Putamen (tissue), 1 donor: ENCODE measurements at regions not wholly inside any gene's neighbourhood (a gene's known extent, or its start where the extent isn't known, plus 50 kb on each side); places are given as distances from the start of the nearest gene placed in this dataset.
"Not testable (repeated sequence)": the region's sequence is repeated elsewhere in the genome, so short reads cannot be mapped to it uniquely, and the experiment has no call there.

Source experiments
- DNase-seq: peaks from one replicate; pipeline ENCODE4 v3.0.0-alpha.2; 2016; ENCODE audit warnings: low spot score

DNA sequence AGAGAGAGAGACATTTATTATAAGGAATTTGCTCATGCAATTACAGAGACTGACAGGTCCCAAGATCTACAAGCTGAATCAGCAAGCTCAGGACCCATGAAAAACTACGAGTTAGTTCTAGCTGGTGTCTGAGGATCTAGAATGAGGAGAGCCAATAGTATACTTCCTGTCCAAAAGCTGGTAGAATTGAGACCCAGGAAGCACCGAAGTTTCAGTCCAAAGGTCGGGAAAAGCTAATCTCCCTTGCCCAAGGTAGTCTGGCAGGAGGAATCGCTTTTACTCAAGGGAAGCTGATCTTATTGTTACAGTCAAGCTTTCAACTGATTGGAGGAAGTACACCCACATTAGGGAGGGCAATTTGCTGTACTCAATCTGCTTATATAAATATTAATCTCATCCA, 389.6 kb downstream of the ADCYAP1 start:
- no peak for DNase-seq

DNA sequence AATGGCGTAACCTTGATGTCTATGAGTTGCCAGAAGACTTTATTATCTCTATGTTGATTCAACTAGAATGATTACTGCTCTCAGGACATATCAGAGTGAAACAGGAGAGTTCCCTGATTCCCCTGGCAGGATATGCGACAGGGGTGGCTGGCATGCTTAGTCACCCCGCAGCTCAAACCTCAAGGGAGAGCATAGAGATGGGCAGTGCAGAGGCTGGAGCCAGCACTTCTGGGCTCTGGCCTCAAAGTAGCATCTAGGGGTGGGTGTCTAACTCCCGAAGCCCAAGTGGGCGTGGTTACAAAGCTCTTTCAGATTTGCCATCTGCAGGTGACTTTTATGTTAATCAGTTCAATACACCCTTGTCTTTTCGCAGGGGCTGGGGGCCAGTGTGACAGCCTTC, 391.6 kb downstream of the ADCYAP1 start:
- DNase-seq: no peak

DNA sequence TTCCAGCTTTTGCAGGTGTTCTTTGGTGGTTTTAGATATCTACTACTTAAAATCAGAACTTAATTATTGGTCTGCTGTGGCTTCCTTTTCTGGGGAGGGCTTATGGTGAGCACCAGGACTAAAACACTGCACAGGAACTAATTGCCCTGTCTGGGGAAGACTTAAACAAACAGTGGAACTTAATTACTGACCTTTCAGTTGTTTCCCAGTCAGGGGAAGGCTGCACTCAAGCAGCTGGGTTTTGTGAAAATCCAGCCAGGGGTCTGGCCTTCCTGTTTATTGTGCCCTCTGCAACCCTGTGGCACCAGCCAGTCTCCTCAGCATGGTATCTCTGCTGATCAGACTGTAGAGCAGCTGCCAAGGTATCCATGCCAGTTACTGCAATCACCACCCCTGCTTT, 398.2 kb downstream of the ADCYAP1 start:
- DNase-seq: no peak

DNA sequence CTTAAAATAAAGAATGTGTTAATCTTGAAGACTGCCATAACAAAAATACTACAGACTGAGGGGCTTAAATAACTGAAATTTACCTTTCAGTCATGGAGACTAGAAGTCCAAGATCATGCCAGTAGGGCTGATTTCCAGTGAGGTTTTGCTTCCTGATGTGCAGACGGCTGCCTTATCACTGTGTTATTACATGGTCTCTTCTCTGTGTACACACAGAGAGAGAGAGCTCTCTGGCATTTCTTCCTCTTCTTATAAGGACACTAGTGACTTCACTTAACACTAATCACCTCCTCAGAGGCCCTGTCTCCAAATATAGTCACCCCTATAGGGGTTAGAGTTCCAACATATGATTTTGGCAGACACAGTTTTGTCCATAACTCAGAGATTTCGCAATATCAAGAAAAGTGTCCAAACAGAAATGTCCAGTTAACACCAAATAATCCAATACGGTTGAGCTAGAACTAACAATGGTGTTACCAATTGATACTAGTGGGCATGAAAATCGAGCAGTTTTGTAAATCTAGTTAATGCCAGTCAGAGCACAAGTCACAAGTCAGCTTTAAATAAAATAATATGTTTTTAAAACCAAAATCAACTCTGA, 399.8 kb downstream of the ADCYAP1 start:
- DNase-seq: no peak

DNA sequence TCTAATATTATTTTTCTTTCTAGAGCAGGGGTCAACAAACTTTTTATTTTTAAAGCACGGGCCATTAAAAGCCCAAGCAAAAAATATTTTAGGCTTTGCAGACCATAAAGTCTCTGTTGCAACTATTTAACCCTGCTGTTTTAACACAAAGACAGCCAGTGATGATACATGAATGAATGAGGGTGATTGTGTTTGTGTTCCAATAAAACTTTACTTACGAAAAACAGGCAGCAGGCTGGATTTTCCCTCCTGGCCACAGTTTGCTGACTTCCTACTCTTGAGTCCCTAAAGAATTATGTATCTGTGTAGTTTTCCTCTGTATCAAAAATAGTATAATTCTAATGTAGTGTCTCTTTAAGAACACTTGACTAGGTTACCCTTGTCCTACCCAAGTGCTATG, 402.0 kb downstream of the ADCYAP1 start:
- DNase-seq: no peak

DNA sequence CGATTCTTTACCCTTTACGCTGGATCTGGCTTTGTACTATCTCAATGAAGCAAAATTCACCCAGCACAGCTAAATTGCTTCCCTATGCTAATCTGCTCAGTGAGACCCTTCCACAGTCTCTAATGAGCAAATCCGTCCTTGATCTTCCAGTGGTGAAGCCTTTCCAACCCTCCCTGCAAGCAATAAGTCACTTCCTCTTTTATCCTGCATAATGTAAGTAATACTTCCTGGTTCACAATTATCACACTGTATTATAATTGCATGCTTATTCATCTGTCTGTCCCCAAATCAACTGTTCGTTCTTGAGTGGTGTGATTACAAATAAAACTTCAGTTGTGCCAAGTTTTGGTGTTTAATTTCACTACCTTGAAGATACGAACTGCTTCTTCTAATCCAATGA, 404.0 kb downstream of the ADCYAP1 start:
- no peak for DNase-seq

DNA sequence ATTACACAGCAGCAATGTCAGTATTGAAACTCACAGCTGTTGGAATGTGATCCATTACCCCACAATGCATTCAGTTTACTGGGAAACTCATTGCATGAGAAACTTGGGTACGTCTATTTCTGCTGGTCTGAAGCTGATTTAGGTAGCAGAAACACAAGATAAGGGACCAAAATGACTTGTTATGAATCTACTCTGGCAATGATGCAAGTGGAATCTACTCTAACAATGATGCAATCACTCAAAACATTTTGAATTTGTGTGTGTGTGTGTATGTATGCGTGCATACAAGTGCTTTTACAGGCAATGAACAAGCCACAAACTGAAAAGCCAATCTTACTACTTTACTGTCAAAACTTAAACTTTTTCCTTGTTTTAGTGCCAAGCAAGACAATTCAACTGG, 406.7 kb downstream of the ADCYAP1 start:
- no peak for DNase-seq

DNA sequence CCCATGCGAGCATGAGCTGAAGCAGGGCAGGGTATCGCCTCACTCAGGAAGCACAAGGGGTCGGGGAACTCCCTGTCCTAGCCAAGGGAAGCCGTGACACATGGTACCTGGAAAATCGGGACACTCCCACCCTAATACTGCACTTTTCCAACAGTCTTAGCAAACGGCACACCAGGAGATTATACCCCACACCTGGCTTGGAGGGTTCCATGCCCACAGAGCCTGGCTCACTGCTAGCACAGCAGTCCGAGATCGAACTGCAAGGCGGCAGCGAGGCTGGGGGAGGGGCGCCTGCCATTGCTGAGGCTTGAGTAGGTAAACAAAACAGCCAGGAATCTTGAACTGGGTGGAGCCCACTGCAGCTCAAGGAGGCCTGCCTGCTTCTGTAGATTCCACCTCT, 430.7 kb downstream of the ADCYAP1 start:
- DNase-seq: not testable (repeated sequence)

DNA sequence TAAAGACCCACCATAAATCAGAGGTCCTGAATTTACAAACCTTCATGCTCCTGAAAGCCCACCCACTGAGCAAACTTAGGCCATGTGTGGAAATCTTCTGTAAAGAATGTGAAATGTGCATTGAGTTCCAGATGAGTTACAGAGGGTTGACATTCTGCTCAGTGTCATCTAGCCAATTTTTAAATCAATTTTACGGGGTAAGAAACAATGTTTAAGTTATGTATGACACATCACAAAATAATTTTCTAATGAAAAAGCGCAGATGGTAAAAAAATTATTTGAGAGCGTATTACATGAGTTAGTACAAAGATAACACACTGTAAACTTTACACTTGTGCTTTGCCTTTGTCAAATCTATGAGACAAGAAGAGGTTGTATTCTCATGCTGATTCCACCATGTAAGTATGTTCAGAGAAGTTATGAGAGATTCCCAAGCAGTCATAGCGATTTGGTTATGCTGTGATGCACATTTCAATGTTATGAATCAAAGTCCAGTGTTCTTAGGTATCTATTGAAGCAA, 446.3 kb downstream of the ADCYAP1 start:
- no peak for DNase-seq

DNA sequence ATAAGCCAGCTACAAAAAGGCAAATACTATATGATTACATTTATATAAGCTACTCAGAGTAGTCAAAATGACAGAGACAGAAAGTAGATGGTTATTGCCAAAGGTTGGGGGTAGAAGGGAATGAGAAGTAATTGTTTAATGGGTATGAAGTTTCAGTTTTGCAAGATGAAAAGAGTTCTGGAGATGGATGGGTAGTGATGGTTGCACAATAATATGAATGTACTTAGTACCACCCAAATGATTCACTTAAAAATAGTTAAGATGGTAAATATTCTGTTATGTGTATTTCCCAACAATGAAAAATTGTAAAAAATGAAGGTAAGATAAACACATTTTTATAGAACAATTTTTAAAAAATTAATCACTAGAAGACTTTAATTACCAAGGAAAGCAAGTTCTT, 448.4 kb downstream of the ADCYAP1 start:
- no peak for DNase-seq

DNA sequence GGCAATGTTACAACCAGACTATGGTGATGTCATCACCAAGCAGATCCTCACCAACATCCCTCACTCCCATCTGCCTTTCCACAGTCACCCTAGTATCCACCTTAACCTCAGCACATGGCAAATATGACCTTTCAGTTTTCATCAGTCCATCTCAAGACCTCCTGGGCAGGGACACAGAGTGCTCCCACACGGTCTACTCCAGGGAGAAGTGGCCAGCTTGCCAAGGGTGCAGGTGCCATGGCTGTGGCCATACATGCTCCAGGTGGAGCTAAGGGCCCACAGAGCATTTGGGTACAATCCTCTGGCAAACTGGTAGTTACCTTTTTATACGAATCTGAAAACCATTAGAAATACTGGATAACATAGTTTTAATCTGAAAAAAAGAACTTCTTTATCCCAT, 453.1 kb downstream of the ADCYAP1 start:
- no peak for DNase-seq

DNA sequence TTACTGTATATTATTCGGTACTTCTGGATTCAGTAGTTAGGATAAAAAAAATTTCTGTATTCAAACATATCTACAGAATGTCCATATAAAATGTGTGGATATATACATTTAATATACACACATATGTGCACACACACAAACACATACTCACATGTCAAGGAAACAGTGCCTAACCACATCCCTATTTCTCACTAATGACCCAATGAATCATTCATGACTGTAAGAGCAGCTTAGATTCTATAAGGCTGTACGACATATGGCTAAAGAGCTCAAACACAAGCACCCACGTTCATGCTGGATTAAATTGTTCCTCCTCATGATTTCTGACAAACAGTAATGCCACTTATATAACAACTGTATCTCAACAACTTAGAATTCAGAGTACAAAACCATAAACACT, 457.3 kb downstream of the ADCYAP1 start:
- DNase-seq: no peak

DNA sequence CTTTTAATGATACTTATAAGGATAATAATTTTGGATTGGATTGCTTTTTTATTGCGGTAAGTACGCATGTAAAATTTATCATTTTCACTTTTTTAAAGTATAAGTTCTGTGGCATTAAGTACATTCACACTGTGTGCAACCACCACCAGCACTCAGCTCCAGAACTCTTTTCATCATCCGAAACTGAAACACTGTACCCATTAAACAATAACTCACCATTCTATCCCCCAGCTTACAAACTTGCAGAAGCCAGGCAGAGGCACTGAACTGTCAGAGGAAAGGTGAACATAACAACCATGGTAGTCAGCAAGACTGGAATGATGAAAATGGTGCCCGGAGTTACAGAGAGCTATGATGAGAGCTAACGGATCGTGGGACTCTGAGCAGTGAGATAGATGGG, 465.9 kb downstream of the ADCYAP1 start:
- DNase-seq: no peak

DNA sequence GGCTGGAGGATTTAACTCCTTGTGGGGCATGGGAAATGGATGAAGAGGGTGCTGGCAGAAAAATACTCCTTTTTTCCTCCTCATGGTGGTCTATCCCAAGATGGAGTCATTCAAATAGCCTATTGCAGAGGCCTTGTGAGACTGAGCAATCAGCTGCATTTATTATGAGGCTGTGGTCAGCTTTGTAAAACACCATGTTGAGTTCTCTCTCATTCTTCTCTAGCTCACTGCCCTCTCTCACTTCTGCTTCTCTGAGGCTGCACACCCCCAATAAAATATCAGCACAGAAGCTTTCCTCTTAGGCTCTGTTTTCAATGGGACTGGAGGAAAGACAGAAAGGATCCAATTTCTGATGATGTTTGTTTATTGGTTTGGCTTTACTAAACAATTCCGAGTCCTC, 467.1 kb downstream of the ADCYAP1 start:
- DNase-seq: no peak

DNA sequence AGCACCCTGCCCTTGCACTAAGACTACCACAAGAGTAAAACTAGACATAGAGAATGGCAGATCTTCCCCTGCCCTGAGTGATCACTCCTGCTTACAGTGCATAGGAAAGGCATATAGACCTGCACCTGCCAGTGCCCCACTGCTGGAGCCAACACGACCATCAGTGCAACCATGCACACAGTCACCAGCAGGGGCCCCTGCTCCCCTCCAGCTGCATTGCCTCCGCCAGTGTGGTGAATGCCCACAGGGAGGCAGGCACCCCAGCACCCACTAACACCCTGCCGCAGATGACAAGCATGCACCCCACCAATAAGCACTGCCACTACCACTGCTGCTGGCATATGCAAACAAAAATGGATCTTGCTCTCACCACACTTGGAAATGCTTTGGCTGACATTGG, 478.8 kb downstream of the ADCYAP1 start:
- no peak for DNase-seq

DNA sequence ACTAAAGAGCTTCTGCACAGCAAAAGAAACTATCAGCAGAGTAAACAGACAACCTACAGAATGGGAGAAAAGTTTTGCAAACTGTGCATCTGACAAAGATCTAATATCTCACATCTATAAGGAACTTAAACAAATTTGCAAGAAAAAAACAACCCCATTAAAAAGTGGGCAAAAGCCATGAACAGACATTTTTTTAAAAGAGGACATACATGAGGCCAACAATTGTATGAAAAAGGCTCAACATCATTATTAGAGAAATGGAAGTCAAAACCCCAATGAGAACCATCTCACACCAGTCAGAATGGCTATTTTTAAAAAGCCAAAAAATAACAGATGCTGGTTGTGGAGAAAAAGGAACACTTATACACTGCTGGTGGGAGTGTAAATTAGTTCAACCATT, 483.8 kb downstream of the ADCYAP1 start:
- DNase-seq: not testable (repeated sequence)

DNA sequence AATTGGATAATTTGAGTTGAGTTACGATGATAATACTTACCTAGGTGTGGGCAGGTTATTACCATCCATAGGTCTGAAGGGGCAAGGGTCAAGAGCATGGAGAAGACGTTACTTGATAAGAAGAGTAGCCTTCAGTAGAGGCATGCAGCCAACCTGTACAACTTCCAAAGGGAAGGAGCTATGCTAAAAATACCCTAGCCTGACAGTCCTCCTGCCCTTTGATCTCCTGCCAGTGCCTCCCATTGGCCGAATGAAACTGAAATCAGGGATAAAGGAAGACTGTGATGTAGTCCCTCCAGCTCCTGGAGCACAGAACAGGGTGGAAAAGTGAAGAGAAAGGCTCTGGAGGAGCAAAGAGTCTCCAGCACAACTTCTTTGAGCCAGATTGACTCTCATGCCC, 487.4 kb downstream of the ADCYAP1 start:
- no peak for DNase-seq

DNA sequence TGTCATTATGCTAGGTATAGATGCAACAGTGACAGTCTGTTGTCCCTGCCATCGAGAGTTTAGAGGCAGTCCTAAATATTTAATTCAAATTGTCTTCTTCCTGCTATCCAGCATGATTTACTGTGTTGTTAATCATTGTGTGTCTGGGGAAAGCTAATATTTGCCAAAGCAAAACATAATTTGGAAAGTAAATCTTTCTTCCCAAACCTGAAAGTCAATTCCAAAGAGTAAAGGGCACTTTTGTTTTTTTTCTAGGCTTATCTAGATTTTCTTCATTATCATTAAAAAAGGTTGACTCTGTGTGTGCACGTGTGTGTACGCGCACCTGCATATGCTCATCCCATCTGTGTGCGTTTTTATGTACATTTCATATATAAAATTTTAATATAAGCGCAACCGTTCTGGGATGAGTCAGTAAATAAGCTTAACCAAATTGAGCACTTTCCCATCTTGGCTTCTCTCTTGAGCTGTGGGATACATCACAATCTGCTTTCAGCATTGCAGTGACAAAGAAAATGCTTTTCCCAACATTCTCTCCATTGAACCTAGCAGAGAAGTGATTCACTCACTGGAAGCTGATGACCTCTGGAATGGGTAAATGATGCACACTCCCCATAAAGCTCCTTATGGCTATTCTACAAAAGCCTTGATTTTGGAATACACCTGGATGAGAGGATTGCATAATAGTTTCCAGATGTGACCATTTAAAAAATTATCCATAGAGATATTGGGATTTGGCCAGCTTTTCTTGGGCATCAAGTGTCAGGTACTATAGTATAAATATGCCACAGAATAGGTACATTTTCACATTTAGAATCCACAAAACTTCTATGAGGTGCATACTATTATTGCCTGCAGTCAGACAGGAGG, 488.4 kb downstream of the ADCYAP1 start:
- DNase-seq: no peak

DNA sequence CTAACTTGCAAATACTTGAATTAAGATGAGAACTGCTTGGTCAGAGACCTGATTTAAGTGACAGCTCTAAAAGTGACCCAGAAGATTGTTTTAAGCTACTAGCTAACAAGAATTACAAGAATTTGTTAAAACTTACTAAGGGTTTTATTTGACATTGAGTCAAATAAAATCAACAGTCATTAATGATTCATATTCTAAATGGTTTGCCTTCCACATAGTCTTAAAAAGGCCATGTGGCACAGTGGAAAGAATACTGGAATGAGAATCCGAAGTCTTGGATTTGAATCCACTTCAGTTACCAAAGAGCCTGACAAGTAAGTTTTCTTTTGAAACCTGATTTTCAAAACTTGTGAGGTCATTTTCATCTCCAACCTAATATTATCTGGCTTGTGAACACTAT, 489.3 kb downstream of the ADCYAP1 start:
- DNase-seq: no peak

DNA sequence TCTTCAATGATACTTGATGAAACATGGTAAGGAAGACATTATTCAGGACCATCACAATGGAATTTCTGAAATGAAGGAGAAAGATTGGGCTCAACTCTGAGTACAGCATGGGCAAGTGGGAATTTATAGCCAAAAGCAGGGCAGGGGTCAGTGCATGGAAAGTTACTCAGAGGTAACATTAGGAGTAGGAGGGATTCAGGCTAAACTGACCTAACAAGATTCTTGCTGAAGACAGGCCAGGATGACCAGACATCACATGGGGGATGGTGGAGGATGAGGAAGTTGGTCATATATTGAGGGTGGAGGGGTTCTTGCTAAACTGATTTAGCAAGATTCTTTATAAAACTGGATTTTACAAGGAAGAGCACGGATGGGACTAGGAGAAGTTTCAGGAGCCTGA, 489.8 kb downstream of the ADCYAP1 start:
- no peak for DNase-seq

DNA sequence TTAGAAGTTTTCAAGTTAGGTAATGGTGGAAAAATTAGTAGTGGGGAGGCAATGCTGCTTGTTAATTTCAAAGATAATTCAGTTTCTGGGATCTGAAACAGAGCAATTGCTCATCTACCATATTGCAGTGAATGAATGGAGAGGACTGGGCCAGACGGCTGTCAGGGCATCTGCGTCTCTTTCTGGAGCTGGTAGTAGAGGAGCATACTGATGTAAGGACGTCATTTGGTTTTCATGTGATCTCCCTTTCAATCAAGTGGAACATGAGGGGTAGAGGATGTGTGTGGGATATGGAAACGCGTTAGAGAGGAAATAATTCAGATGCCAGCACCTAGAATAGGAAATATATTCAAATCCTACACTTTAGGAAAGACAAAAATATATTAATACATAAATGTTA, 490.3 kb downstream of the ADCYAP1 start:
- no peak for DNase-seq

DNA sequence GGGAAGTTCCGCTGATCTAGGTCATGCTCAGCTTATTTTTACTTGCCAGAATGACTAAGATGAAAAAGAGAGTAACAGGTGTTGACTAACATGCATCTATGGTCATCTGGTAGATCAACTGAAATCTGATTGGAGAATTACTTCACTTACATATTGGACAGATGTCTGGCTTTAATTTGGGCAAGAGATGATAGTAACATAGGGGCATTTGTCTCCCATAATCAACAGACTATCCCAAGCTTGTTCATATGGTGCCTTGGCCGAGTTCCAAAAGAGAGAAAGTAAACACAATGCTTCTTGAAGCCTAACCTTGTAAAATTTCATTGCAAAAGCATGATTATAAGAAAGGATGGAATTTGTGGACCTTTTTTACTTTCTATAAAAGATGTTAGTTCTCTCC, 503.7 kb downstream of the ADCYAP1 start:
- DNase-seq: no peak

DNA sequence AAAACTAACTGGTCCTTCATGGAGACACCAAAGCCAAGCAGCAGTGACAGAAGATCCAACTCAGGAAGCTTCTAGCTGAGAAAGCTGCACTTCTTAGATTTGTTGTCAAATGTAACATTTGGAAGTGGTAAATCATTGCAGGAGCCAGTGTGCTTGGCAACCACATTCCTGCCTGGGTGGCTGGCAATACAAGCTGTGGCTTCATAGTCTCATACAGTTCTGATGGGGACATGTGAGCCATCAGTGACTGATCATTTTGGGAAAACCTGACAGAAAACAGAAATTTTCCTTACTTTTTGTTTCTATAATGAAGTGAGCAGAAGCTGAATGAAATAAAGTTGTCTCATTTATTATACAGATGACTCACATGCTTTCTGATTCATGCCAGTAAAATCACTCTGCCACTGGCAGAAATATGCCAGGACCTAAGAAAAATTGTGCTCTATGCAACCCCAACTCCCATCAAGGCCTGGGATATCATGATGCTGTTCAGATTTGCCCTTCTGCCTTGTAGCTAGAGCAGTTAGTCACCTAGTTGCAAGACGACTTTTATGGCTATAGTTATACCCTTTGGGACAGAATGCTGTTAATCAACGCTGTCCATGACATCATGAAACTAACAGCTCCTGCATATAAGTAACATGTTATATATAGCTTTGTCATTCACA, 508.1 kb downstream of the ADCYAP1 start:
- DNase-seq: no peak
